ENCODE measurements at regions not wholly inside any gene's neighbourhood (a gene's known extent, or its start where the extent isn't known, plus 50 kb on each side); places are given as distances from the start of the nearest gene placed in this dataset.

DNA sequence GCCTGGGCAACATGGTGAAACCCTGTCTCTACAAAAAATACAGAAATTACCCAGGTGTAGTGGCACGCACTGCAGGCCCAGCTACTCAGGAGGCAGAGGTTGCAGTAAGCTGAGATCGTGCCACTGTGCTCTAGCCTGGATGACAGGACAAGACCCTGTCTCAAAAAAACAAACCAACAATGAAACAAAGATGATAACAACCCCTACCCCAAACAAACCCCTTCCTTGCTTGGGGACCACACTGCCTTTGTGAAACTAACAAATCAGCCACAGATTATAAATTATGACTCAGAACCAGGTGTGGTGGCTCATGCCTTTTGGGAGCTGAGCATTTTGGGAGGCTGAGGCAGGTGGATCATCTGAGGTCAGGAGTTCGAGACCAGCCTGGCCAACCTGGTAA is 75.3 kb upstream of the RPH3AL start:
- TF ChIP-seq SUZ12 (IDR thresholded peaks at IDR 0.05): no peak
- TF ChIP-seq L3MBTL2 (conservative IDR thresholded peaks at IDR 0.05): no peak
- no peak for TF ChIP-seq BHLHE40 (IDR thresholded peaks at IDR 0.05; ENCODE audit: borderline replicate concordance)
